ENCODE measurements at regions not wholly inside any gene's neighbourhood (a gene's known extent, or its start where the extent isn't known, plus 50 kb on each side); places are given as distances from the start of the nearest gene placed in this dataset.

DNA sequence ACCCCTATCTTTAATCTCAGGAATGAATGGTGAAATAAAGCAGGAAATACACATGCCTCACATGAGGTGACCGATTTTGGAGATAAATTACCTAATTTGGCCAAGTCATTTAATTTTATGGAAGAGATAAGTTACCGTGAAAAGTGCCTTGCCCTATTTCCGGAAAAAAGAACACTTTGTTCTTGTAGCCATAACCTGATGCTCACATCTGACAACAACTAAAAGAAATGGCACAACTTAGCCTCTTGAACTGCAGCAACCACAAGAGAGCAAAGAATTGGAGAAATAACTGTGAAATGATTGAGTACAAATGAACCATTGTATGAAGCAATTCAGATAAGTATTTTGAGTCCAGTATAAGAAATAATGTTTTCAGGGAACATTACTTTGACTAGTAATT, 628.1 kb upstream of the TYRP1 start:
- no peak for TF ChIP-seq ZNF423 (tag by site-specific recombination; IDR thresholded peaks at IDR 0.05)
- no peak for TF ChIP-seq KLF7 (tag by site-specific recombination; IDR thresholded peaks at IDR 0.05; ENCODE audit: borderline replicate concordance)
- no peak for TF ChIP-seq OSR2 (tag by site-specific recombination; IDR thresholded peaks at IDR 0.05)
- no peak for TF ChIP-seq ZNF366 (tag by site-specific recombination; conservative IDR thresholded peaks at IDR 0.05)
- no peak for TF ChIP-seq BCL11A (tag by site-specific recombination; IDR thresholded peaks at IDR 0.05; ENCODE audit: low read depth)
- TF ChIP-seq, protein P1, sequence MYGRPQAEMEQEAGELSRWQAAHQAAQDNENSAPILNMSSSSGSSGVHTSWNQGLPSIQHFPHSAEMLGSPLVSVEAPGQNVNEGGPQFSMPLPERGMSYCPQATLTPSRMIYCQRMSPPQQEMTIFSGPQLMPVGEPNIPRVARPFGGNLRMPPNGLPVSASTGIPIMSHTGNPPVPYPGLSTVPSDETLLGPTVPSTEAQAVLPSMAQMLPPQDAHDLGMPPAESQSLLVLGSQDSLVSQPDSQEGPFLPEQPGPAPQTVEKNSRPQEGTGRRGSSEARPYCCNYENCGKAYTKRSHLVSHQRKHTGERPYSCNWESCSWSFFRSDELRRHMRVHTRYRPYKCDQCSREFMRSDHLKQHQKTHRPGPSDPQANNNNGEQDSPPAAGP (tag by site-specific recombination; IDR thresholded peaks at IDR 0.05) = no peak
- TF ChIP-seq ZNF514 (tag by site-specific recombination; IDR thresholded peaks at IDR 0.05) = no peak
- CTCF ChIA-PET = no interaction called here
- no peaks in the 10 kb centered on the region for H3K4me1 ChIP-seq (ENCODE audit: control insufficient read depth, insufficient read depth, low read length)
- H3K36me3 ChIP-seq (ENCODE audit: control insufficient read depth in 2 of 2, insufficient read depth in 1 of 2, low read length in 2 of 2) = no peaks in the 10 kb centered on the region
- H3K4me3 ChIP-seq (ENCODE audit: low read depth, low read length) = no peak overlapping the region
- POLR2A ChIA-PET = no interaction called here
- no peak overlapping the region for H3K27ac ChIP-seq (ENCODE audit: extremely low read depth, low read depth, low read length)
- no peaks in the 10 kb centered on the region for H3K9me3 ChIP-seq (ENCODE audit: control insufficient read depth, insufficient read depth, low read depth, low read length)

DNA sequence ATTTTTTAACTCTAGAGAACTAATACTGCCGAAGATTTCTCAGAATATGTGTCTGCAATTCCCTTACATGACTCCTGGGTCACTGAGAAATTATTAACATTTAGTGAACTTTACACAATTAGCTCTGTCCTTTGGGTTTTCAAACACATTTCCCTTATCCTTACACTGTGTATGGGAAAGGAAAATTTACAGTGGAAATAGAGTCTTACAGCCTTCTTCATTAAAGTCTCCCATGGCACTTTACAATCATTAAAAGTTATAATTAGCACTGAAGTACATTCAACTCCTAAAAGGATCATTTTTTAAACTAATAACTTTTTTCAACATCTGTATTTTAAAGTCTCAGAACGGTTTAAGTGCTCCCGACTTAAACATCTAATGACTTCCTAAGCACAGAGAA, 627.5 kb upstream of the TYRP1 start:
- no peak overlapping the region for H3K27ac ChIP-seq (ENCODE audit: extremely low read depth, low read depth, low read length)
- no peaks in the 10 kb centered on the region for H3K36me3 ChIP-seq (ENCODE audit: control insufficient read depth in 2 of 2, insufficient read depth in 1 of 2, low read length in 2 of 2)
- no peak overlapping the region for H3K4me3 ChIP-seq (ENCODE audit: low read depth, low read length)
- H3K9me3 ChIP-seq (ENCODE audit: control insufficient read depth, insufficient read depth, low read depth, low read length) = no peaks in the 10 kb centered on the region
- TF ChIP-seq GLIS1 (tag by site-specific recombination; IDR thresholded peaks at IDR 0.05) = no peak
- no peak for TF ChIP-seq ZNF146 (tag by site-specific recombination; IDR thresholded peaks at IDR 0.05)
- no peak for TF ChIP-seq ZNF121 (tag by site-specific recombination; IDR thresholded peaks at IDR 0.05)
- no peak for TF ChIP-seq ZNF433 (tag by site-specific recombination; IDR thresholded peaks at IDR 0.05; ENCODE audit: low read depth)
- no peak for TF ChIP-seq ZNF266 (tag by site-specific recombination; IDR thresholded peaks at IDR 0.05; ENCODE audit: low read depth)
- TF ChIP-seq ZNF837 (tag by site-specific recombination; IDR thresholded peaks at IDR 0.05) = no peak
- TF ChIP-seq, protein P2, sequence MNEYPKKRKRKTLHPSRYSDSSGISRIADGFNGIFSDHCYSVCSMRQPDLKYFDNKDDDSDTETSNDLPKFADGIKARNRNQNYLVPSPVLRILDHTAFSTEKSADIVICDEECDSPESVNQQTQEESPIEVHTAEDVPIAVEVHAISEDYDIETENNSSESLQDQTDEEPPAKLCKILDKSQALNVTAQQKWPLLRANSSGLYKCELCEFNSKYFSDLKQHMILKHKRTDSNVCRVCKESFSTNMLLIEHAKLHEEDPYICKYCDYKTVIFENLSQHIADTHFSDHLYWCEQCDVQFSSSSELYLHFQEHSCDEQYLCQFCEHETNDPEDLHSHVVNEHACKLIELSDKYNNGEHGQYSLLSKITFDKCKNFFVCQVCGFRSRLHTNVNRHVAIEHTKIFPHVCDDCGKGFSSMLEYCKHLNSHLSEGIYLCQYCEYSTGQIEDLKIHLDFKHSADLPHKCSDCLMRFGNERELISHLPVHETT (tag by site-specific recombination; IDR thresholded peaks at IDR 0.05) = no peak
- TF ChIP-seq ZNF521 (tag by site-specific recombination; IDR thresholded peaks at IDR 0.05) = no peak
- TF ChIP-seq, protein P3, sequence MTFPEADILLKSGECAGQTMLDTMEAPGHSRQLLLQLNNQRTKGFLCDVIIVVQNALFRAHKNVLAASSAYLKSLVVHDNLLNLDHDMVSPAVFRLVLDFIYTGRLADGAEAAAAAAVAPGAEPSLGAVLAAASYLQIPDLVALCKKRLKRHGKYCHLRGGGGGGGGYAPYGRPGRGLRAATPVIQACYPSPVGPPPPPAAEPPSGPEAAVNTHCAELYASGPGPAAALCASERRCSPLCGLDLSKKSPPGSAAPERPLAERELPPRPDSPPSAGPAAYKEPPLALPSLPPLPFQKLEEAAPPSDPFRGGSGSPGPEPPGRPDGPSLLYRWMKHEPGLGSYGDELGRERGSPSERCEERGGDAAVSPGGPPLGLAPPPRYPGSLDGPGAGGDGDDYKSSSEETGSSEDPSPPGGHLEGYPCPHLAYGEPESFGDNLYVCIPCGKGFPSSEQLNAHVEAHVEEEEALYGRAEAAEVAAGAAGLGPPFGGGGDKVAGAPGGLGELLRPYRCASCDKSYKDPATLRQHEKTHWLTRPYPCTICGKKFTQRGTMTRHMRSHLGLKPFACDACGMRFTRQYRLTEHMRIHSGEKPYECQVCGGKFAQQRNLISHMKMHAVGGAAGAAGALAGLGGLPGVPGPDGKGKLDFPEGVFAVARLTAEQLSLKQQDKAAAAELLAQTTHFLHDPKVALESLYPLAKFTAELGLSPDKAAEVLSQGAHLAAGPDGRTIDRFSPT (tag by site-specific recombination; IDR thresholded peaks at IDR 0.05) = no peak
- TF ChIP-seq EGR2 (tag by site-specific recombination; IDR thresholded peaks at IDR 0.05; ENCODE audit: low read depth) = no peak
- TF ChIP-seq, protein P4, sequence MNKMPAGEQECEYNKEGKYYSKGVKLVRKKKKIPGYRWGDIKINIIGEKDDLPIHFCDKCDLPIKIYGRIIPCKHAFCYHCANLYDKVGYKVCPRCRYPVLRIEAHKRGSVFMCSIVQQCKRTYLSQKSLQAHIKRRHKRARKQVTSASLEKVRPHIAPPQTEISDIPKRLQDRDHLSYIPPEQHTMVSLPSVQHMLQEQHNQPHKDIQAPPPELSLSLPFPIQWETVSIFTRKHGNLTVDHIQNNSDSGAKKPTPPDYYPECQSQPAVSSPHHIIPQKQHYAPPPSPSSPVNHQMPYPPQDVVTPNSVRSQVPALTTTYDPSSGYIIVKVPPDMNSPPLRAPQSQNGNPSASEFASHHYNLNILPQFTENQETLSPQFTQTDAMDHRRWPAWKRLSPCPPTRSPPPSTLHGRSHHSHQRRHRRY (tag by site-specific recombination; IDR thresholded peaks at IDR 0.05) = no peak
- TF ChIP-seq ZNF555 (tag by site-specific recombination; conservative IDR thresholded peaks at IDR 0.05) = no peak
- no peak for TF ChIP-seq ZNF155 (tag by site-specific recombination; IDR thresholded peaks at IDR 0.05)
- TF ChIP-seq ZNF24 (tag by site-specific recombination; IDR thresholded peaks at IDR 0.05) = no peak
- no peak for TF ChIP-seq ZNF426 (tag by site-specific recombination; IDR thresholded peaks at IDR 0.05)
- TF ChIP-seq, protein P5, sequence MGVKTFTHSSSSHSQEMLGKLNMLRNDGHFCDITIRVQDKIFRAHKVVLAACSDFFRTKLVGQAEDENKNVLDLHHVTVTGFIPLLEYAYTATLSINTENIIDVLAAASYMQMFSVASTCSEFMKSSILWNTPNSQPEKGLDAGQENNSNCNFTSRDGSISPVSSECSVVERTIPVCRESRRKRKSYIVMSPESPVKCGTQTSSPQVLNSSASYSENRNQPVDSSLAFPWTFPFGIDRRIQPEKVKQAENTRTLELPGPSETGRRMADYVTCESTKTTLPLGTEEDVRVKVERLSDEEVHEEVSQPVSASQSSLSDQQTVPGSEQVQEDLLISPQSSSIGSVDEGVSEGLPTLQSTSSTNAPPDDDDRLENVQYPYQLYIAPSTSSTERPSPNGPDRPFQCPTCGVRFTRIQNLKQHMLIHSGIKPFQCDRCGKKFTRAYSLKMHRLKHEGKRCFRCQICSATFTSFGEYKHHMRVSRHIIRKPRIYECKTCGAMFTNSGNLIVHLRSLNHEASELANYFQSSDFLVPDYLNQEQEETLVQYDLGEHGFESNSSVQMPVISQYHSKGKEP (tag by site-specific recombination; IDR thresholded peaks at IDR 0.05) = no peak
- TF ChIP-seq KLF16 (tag by site-specific recombination; IDR thresholded peaks at IDR 0.05) = no peak
- no peak for TF ChIP-seq ZNF274 (IDR thresholded peaks at IDR 0.05; ENCODE audit: low read length)
- TF ChIP-seq ZNF274 (tag by site-specific recombination; IDR thresholded peaks at IDR 0.05; ENCODE audit: borderline replicate concordance) = no peak
- TF ChIP-seq ZNF558 (tag by site-specific recombination; IDR thresholded peaks at IDR 0.05) = no peak
- no peak for TF ChIP-seq ZNF560 (tag by site-specific recombination; IDR thresholded peaks at IDR 0.05; ENCODE audit: borderline replicate concordance)
- no peaks in the 10 kb centered on the region for H3K4me1 ChIP-seq (ENCODE audit: control insufficient read depth, insufficient read depth, low read length)
- ChIA-PET POLR2A (no interaction called here), CTCF (no interaction called here)

Data from HEK293 (cell line).